OCI-LY7 (cell line): ENCODE measurements at regions not wholly inside any gene's neighbourhood (a gene's known extent, or its start where the extent isn't known, plus 50 kb on each side); places are given as distances from the start of the nearest gene placed in this dataset.

Source experiments
- EZH2phosphoT487 ChIP-seq: fragments of 200-600 bp; sonication (generic); IDR thresholded peaks from 2 replicates; pipeline ENCODE4 v1.6.1; 2018; ENCODE audit warnings: low read depth, borderline replicate concordance, mild to moderate bottlenecking, mixed run types, antibody characterized with exemption, low read length, moderate library complexity, mixed read lengths
- TF ChIP-seq, protein P1 (sequence below): fragments of 200-600 bp; sonication (generic); conservative IDR thresholded peaks from 2 replicates; pipeline ENCODE4 v1.5.1; 2014; ENCODE audit warnings: mild to moderate bottlenecking, antibody characterized with exemption, low read length, moderate library complexity, mixed read lengths

DNA sequence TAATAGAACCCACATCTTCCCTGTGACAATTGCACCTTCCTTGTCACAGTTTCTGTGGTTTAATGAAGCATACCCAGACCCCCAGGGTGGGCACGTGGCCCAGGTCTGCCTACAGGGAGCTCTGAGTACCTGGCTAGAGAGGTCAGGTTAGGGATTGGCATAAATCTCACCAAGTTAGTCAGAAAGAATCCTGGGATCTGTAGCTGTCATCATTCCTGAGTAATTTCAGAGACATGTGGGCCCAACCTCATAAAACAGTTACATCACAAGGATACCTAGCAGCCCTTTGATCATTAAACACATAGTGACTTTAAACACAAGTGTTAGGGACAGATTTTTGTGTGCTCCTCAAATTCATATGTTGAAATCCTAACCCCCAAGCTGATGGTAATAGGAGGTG is 123.0 kb downstream of the KDR start:
- TF ChIP-seq, protein P1, sequence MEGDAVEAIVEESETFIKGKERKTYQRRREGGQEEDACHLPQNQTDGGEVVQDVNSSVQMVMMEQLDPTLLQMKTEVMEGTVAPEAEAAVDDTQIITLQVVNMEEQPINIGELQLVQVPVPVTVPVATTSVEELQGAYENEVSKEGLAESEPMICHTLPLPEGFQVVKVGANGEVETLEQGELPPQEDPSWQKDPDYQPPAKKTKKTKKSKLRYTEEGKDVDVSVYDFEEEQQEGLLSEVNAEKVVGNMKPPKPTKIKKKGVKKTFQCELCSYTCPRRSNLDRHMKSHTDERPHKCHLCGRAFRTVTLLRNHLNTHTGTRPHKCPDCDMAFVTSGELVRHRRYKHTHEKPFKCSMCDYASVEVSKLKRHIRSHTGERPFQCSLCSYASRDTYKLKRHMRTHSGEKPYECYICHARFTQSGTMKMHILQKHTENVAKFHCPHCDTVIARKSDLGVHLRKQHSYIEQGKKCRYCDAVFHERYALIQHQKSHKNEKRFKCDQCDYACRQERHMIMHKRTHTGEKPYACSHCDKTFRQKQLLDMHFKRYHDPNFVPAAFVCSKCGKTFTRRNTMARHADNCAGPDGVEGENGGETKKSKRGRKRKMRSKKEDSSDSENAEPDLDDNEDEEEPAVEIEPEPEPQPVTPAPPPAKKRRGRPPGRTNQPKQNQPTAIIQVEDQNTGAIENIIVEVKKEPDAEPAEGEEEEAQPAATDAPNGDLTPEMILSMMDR = no peak
- no peak for TF ChIP-seq EZH2phosphoT487
